Lower leg skin (tissue), 4 donors: ENCODE measurements at regions not wholly inside any gene's neighbourhood (a gene's known extent, or its start where the extent isn't known, plus 50 kb on each side); places are given as distances from the start of the nearest gene placed in this dataset.

Experiments used
- DNase-seq, 2 donors: peaks; one replicate each; pipeline ENCODE4 v3.0.0-alpha.2; 2019; ENCODE audit warnings: low spot score in 2 of 2
- H3K4me3 ChIP-seq: fragments of 200-600 bp; sonication (generic); 2 replicates; pipeline ENCODE4 v1.5.1; 2017; ENCODE audit warnings: mild to moderate bottlenecking, low read depth; ENCODE audit not compliant: poor library complexity, severe bottlenecking
- POLR2A ChIP-seq, 2 donors: fragments of 450-650 bp; IDR thresholded peaks; one replicate each; pipeline ENCODE4 v1.6.1; 2016 to 2017; ENCODE audit warnings: antibody characterized with exemption in 2 of 2, mild to moderate bottlenecking in 1 of 2, moderate library complexity in 1 of 2
- WGBS, 2 donors: methylation state at CpG; one replicate each; pipeline ENCODE4 v1.1.5; 2018; 5-methylcytosine and 5-hydroxymethylcytosine counted together
- intact Hi-C: fragments of 100-400 bp; cut with DNase I; formaldehyde crosslinking; loops from one replicate; pipeline ENCODE4 v1.15.0; 2023; ENCODE audit warnings: low total_unique reads
- TF ChIP-seq, protein P1 (sequence below), 3 donors: fragments of 450-650 bp; IDR thresholded peaks; one replicate each; pipeline ENCODE4 v1.5.1; 2016; ENCODE audit warnings: antibody characterized with exemption in 3 of 3, mild to moderate bottlenecking in 3 of 3, moderate library complexity in 2 of 3

DNA sequence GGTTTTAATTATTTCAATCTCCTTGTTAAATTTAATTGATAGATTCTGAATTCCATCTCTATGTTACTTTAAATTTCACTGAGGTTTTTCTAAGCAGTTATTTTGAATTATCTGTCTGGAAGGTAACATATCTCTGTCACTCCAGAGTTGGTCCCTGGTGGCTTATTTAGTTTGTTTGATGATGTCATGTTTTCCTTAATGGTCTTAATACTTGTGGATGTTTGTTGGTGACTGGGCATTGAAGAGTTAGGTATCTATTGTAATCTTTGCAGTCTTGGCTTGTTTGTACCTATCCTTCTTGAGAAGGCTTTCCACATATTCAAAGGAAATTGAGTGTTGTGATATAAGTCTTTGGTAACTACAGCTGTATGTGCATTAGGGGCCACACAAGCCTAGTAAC lies 810.0 kb upstream of the NEGR1 start:
- no peak for TF ChIP-seq POLR2A (IDR thresholded peaks at IDR 0.05)
- TF ChIP-seq, protein P1, sequence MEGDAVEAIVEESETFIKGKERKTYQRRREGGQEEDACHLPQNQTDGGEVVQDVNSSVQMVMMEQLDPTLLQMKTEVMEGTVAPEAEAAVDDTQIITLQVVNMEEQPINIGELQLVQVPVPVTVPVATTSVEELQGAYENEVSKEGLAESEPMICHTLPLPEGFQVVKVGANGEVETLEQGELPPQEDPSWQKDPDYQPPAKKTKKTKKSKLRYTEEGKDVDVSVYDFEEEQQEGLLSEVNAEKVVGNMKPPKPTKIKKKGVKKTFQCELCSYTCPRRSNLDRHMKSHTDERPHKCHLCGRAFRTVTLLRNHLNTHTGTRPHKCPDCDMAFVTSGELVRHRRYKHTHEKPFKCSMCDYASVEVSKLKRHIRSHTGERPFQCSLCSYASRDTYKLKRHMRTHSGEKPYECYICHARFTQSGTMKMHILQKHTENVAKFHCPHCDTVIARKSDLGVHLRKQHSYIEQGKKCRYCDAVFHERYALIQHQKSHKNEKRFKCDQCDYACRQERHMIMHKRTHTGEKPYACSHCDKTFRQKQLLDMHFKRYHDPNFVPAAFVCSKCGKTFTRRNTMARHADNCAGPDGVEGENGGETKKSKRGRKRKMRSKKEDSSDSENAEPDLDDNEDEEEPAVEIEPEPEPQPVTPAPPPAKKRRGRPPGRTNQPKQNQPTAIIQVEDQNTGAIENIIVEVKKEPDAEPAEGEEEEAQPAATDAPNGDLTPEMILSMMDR (IDR thresholded peaks at IDR 0.05) = no peak
- H3K4me3 ChIP-seq = no peak overlapping the region
- DNase-seq = no peak
- intact Hi-C loops = no loop called here

DNA sequence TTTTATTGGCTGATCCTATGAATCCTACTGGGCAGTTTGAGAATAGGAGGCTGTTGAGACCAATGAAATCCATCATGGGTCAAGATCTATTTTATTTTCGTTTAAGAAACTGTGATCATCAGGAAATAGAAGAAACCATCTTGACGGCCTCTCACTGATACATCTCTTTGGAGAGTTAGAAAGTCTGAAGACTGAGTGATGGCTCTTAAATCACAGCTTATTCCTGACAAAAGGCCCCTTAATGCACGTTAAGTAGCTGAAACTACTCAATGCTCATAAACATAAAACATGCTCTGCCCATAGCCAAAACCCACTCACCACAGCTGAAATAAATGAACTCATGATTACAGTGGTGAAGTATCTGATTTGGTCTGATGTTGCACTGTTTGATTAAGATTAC lies 784.5 kb upstream of the NEGR1 start:
- intact Hi-C loops = no loop called here
- TF ChIP-seq, protein P1 (IDR thresholded peaks at IDR 0.05) = no peak
- no peak for TF ChIP-seq POLR2A (IDR thresholded peaks at IDR 0.05)
- DNase-seq = no peak
- WGBS, 2 donors = 32 to 54% methylated on average over 3 of the region's 3 CpGs
- no peak overlapping the region for H3K4me3 ChIP-seq

DNA sequence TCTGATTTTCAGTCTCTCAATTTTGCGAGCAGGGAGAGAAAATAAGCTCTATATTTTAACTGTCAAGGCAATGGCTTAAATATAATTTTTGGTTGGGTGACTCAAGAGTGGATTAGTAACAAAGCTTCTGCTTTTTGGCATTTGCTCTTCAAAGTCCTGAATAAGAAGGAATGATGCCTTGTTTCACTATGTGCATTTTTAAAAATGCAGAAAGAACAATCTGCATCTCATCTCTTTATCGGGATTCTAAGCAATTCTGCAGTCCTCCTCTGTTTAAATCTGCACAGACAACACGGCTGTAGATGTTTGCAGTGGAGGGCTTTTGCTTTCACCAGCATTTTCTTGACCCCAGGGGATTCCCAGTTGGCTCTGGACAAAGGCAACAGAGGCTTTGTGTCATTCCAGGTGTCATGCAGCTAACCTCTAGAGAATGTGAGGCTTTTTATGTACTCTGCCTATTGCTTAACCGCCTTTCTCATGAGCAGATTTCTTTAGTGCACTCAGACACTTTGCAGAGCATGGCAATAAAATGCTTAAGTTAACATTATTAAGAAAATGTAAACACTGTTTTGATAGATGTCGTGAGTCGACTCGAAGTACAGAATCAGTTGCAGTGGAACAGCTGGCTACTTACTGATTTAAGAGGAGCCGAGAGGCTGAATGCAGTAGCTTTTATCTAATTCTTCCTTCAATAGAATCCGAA lies 783.2 kb upstream of the NEGR1 start:
- no peak for DNase-seq
- intact Hi-C loops = no loop called here
- H3K4me3 ChIP-seq = no peak overlapping the region
- TF ChIP-seq POLR2A (IDR thresholded peaks at IDR 0.05) = no peak
- TF ChIP-seq, protein P1 (IDR thresholded peaks at IDR 0.05) = no peak
- 17 to 19% methylated on average over 9 of the region's 9 CpGs for WGBS, 2 donors

DNA sequence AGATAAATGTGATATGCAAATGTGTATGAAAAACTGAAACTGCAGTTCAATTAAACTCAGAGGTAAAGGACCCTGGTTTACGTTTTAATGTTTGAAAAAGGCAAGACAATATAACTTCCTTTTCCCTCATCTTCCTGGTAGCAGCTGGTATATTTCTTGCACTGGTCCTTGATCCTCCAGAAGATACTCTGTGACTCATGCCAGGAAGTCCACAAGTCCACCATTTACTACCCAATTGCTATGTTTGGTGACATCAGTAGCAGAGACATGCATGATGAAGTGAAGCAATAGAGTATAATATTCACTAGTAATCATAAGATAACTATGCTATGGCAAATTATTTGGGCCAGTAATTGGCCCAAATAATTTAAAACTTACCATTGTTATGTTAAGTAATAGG lies 774.5 kb upstream of the NEGR1 start:
- intact Hi-C loops = no loop called here
- no peak overlapping the region for H3K4me3 ChIP-seq
- DNase-seq = no peak
- 40 to 67% methylated on average over 1 of the region's 1 CpG for WGBS, 2 donors
- no peak for TF ChIP-seq POLR2A (IDR thresholded peaks at IDR 0.05)
- TF ChIP-seq, protein P1 (IDR thresholded peaks at IDR 0.05) = no peak

DNA sequence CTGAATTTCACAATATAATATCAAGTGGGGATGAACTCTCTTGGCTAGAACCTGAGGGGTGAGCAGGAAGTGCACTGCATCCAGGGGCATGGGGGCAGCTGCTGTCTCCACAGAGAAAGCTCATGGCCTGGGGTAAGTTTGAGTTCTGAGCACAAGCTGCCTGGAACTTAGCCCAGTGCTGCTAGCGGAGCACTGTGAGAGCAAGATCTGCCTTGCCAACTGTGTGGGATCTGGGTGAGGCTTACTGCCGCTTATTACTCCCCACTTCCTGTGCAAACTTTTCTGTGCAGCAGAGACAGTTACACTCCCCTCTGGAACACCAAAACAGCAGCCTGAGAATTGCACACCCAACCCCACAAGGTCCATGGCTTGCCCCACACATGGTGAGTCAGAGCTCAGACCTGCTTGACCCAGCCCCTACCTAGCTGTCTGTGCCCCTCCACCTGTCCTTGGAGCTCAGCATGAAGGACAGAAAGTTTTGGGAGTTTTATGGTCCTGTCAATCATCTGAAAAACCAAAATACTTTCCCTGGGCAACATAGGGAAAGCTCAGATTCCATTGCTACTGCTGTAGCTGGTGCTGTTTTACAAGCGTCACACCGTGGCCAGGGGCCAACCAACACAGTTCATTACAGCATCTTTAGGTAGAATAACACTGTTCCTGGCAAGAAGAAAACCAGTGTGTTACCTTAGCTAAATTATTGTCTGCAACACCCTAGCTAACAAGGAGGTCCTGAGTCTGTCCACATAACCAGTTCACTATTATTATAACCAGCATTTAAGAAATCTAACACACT lies 762.1 kb upstream of the NEGR1 start:
- DNase-seq = no peak
- no peak overlapping the region for H3K4me3 ChIP-seq
- intact Hi-C loops = no loop called here
- no peak for TF ChIP-seq POLR2A (IDR thresholded peaks at IDR 0.05)
- TF ChIP-seq, protein P1 (IDR thresholded peaks at IDR 0.05) = no peak
- WGBS, 2 donors = 28 to 33% methylated on average over 3 to 4 of the region's 4 CpGs
